GM13977 (cell line): ENCODE measurements at regions not wholly inside any gene's neighbourhood (a gene's known extent, or its start where the extent isn't known, plus 50 kb on each side); places are given as distances from the start of the nearest gene placed in this dataset.
"Not testable (repeated sequence)": the region's sequence is repeated elsewhere in the genome, so short reads cannot be mapped to it uniquely, and the experiment has no call there.

ENCODE experiments used
- DNase-seq: peaks from one replicate; pipeline ENCODE4 v3.0.0; 2012; ENCODE audit warnings: low spot score
- in situ Hi-C: fragments of 300-500 bp; cut with MboI; formaldehyde crosslinking; loops from one replicate; pipeline ENCODE4 v1.12.0; 2022; ENCODE audit warnings: low sequenced_read_pairs, low pct_unique_long_range_greater_than_20kb, mixed read lengths, inconsistent platforms; ENCODE audit not compliant: unreplicated experiment
- TF ChIP-seq, protein P1 (sequence below): IDR thresholded peaks from 2 replicates; pipeline ENCODE4 v1.5.1; 2012; ENCODE audit warnings: mild to moderate bottlenecking, control low read depth; ENCODE audit not compliant: insufficient read depth; ENCODE audit errors: extremely low read depth, missing control alignments

DNA sequence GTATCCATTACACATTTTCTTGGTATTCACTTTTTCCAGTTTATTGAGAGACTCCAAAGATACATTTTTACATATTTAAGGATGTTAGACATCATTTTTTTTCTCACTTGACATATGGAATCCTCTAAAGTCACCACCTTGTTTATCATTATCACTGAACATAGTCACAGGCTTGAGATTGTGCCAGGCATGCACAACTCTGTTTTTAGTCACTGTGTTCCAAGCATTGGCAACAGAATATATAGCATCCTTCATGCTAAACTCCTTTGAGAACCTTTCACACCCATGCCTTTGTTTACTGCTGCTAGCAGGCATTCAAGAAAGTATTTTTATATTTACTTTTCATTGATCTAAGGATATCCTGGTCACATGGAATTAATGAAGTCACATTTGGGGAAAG lies 668.6 kb upstream of the ARRDC3 start:
- in situ Hi-C loops = no loop called here
- TF ChIP-seq, protein P1, sequence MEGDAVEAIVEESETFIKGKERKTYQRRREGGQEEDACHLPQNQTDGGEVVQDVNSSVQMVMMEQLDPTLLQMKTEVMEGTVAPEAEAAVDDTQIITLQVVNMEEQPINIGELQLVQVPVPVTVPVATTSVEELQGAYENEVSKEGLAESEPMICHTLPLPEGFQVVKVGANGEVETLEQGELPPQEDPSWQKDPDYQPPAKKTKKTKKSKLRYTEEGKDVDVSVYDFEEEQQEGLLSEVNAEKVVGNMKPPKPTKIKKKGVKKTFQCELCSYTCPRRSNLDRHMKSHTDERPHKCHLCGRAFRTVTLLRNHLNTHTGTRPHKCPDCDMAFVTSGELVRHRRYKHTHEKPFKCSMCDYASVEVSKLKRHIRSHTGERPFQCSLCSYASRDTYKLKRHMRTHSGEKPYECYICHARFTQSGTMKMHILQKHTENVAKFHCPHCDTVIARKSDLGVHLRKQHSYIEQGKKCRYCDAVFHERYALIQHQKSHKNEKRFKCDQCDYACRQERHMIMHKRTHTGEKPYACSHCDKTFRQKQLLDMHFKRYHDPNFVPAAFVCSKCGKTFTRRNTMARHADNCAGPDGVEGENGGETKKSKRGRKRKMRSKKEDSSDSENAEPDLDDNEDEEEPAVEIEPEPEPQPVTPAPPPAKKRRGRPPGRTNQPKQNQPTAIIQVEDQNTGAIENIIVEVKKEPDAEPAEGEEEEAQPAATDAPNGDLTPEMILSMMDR = no peak
- no peak for DNase-seq

- DNase-seq = no peak
- TF ChIP-seq, protein P1 = no peak
- in situ Hi-C loops = no loop called here
These were observed 667.9 kb upstream of the ARRDC3 start for GRCh38 chr5:92050970-92051369.

- no peak for DNase-seq
- TF ChIP-seq, protein P1 = no peak
- in situ Hi-C loops = no loop called here
These were observed 659.0 kb upstream of the ARRDC3 start for GRCh38 chr5:92041911-92042660.

DNA sequence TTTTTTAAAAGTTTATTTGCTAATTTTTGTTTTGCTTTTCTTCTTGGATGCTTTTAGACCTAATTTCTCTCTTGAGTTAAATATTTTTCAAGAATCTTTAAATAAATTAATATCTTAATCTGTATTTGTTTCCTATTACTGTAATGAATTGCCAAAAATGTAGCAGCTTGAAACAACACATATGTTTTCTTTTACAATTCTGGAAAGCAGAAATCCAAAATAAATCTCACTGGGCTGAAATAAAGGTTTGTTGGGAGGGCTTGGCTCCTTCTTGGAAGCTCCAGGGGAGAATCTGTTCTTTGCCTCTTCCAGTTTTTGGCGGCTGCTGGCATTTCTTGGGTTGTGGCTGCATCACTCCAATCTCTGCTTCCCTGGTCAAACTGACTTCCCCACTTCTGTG lies 658.1 kb upstream of the ARRDC3 start:
- TF ChIP-seq, protein P1 = no peak
- in situ Hi-C loops = no loop called here
- DNase-seq = no peak

- in situ Hi-C loops = not testable (repeated sequence)
These were observed 646.7 kb upstream of the ARRDC3 start for GRCh38 chr5:92029792-92030191.

DNA sequence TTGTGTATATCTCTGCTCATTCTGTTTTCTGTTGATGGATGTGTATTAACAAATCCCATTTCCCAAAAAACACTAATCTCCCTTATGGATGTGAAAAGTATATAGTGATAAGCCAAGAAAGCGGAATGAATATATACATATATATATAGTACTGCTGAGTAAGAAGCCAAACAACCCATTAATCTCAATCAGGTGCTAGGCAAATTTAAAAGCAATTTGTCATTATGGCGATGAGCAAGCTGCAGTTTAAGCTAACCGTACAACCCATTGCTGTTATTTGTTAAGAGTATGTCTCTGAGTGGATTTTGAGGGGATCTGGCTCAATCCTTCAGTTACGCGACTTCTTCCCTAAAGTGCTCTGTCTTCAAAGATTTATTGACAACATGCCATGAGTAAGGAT lies 640.4 kb upstream of the ARRDC3 start:
- DNase-seq = no peak
- in situ Hi-C loops = no loop called here
- TF ChIP-seq, protein P1 = no peak

More at GRCh38 chr5:92029792-92030191, 646.7 kb upstream of the ARRDC3 start:
- not testable (repeated sequence) for DNase-seq

DNA sequence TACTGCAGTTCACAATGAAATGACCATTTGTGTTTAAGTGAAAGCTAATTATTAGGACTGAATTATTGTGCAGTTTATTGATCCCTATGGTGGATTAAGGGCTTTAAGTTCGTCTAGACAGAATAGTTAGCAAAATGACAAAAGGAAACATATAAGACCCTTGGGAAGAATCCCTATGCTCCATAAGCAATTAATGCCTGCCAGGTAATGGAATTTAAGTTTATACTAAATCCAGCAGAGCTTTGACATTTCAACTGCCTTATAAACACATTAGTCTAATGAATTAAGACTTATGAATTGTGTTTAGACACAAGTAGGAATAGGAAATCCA lies 640.0 kb upstream of the ARRDC3 start:
- DNase-seq = no peak
- TF ChIP-seq, protein P1 = no peak
- in situ Hi-C loops = no loop called here
